Stimulated activated CD4-positive, alpha-beta T cell treated with anti-CD3 and anti-CD28 coated beads, Interleukin-1b, Interleukin-23, amount 100 ng/mL, for 48 hours (primary cell): ENCODE measurements at regions not wholly inside any gene's neighbourhood (a gene's known extent, or its start where the extent isn't known, plus 50 kb on each side); places are given as distances from the start of the nearest gene placed in this dataset.

Experiments used
- DNase-seq: peaks from one replicate; pipeline ENCODE4 v3.0.0-alpha.2; 2020

GRCh38 chr13:50326271-50326670 is 311.0 kb downstream of the KCNRG start:
- no peak for DNase-seq

- no peak for DNase-seq
These were observed 311.6 kb downstream of the KCNRG start for GRCh38 chr13:50326811-50327210.

GRCh38 chr13:50334115-50334778 is 319.0 kb downstream of the KCNRG start:
- no peak for DNase-seq

- DNase-seq: no peak
These were observed 319.7 kb downstream of the KCNRG start for GRCh38 chr13:50334944-50335343.

GRCh38 chr13:50339271-50339670 is 324.0 kb downstream of the KCNRG start:
- DNase-seq: no peak

- DNase-seq: no peak
These were observed 324.9 kb downstream of the KCNRG start for GRCh38 chr13:50340146-50340545.

GRCh38 chr13:50340551-50341287 is 325.5 kb downstream of the KCNRG start:
- DNase-seq: no peak

GRCh38 chr13:50341526-50341925 is 326.3 kb downstream of the KCNRG start:
- no peak for DNase-seq

GRCh38 chr13:50344717-50345116 is 329.5 kb downstream of the KCNRG start:
- DNase-seq: no peak

GRCh38 chr13:50345804-50346203 is 330.6 kb downstream of the KCNRG start:
- DNase-seq: no peak

GRCh38 chr13:50348371-50348770 is 333.1 kb downstream of the KCNRG start:
- DNase-seq: no peak

GRCh38 chr13:50352720-50353480 is 337.7 kb downstream of the KCNRG start:
- DNase-seq: no peak

GRCh38 chr13:50353651-50354415 is 338.6 kb downstream of the KCNRG start:
- no peak for DNase-seq

GRCh38 chr13:50355797-50356196 is 340.6 kb downstream of the KCNRG start:
- DNase-seq: no peak

- DNase-seq: no peak
These were observed 341.9 kb downstream of the KCNRG start for GRCh38 chr13:50357136-50357535.

GRCh38 chr13:50357586-50358118 is 342.4 kb downstream of the KCNRG start:
- no peak for DNase-seq

GRCh38 chr13:50358231-50359040 is 343.2 kb downstream of the KCNRG start:
- DNase-seq: no peak

- no peak for DNase-seq
These were observed 343.8 kb downstream of the KCNRG start for GRCh38 chr13:50359041-50359367.

- no peak for DNase-seq
These were observed 344.5 kb downstream of the KCNRG start for GRCh38 chr13:50359779-50360178.

GRCh38 chr13:50360637-50361036 is 345.4 kb downstream of the KCNRG start:
- DNase-seq: no peak

- DNase-seq: no peak
These were observed 346.0 kb downstream of the KCNRG start for GRCh38 chr13:50361282-50361681.
